HL-60 (cell line): ENCODE measurements at regions not wholly inside any gene's neighbourhood (a gene's known extent, or its start where the extent isn't known, plus 50 kb on each side); places are given as distances from the start of the nearest gene placed in this dataset.

ENCODE experiments used
- DNase-seq, 2 experiments: peaks; one replicate each; pipeline ENCODE4 v3.0.0-alpha.2; 2010 to 2020; ENCODE audit warnings: low read depth in 1 of 2, low spot score in 1 of 2
- H3K27ac ChIP-seq: fragments of 250-450 bp; sonication (Bioruptor Pico); replicated peaks from 2 replicates; pipeline ENCODE4 v1.5.1; 2020; ENCODE audit warnings: mild to moderate bottlenecking, moderate library complexity
- H3K27me3 ChIP-seq: fragments of 250-450 bp; sonication (Bioruptor Pico); 2 replicates; pipeline ENCODE4 v1.5.1; 2021; ENCODE audit warnings: mild to moderate bottlenecking, moderate library complexity; ENCODE audit not compliant: insufficient read depth, poor library complexity, severe bottlenecking
- H3K4me3 ChIP-seq: replicated peaks from 2 replicates; pipeline ENCODE4 v1.5.1; 2011; ENCODE audit warnings: mild to moderate bottlenecking, control low read depth, low read length; ENCODE audit not compliant: insufficient read depth
- GABPA ChIP-seq: IDR thresholded peaks from 2 replicates; pipeline ENCODE4 v1.6.1; 2012; ENCODE audit warnings: low read depth
- POLR2AphosphoS5 ChIP-seq: IDR thresholded peaks from 2 replicates; pipeline ENCODE4 v1.6.1; 2012; ENCODE audit warnings: low read depth
- REST ChIP-seq: IDR thresholded peaks from 2 replicates; pipeline ENCODE4 v1.6.1; 2012; ENCODE audit warnings: low read depth; ENCODE audit not compliant: insufficient replicate concordance
- SPI1 ChIP-seq: IDR thresholded peaks from 2 replicates; pipeline ENCODE4 v1.6.1; 2012; ENCODE audit warnings: low read depth, mild to moderate bottlenecking, borderline replicate concordance
- TF ChIP-seq, protein P1 (sequence below): IDR thresholded peaks from one replicate; pipeline ENCODE4 v1.5.1; 2011; ENCODE audit warnings: low read length, control low read depth, inconsistent platforms; ENCODE audit not compliant: insufficient read depth

- Histone ChIP-seq H3K27me3 (no peaks in the 10 kb centered on the region), H3K4me3 (no peak overlapping the region), H3K27ac (no peak overlapping the region)
- DNase-seq, result no peak
- no peak for TF ChIP-seq POLR2AphosphoS5
- no peak for TF ChIP-seq SPI1
- no peak for TF ChIP-seq GABPA
- TF ChIP-seq REST, result no peak
Measured at GRCh38 chr12:118553856-118554504, 177.6 kb downstream of the SUDS3 start.

- Histone ChIP-seq H3K27me3 (peaks cover 2% of the 10 kb centered on the region), H3K27ac (no peak overlapping the region), H3K4me3 (no peak overlapping the region)
- no peak for DNase-seq
- no peak for TF ChIP-seq POLR2AphosphoS5
- TF ChIP-seq, protein P1, sequence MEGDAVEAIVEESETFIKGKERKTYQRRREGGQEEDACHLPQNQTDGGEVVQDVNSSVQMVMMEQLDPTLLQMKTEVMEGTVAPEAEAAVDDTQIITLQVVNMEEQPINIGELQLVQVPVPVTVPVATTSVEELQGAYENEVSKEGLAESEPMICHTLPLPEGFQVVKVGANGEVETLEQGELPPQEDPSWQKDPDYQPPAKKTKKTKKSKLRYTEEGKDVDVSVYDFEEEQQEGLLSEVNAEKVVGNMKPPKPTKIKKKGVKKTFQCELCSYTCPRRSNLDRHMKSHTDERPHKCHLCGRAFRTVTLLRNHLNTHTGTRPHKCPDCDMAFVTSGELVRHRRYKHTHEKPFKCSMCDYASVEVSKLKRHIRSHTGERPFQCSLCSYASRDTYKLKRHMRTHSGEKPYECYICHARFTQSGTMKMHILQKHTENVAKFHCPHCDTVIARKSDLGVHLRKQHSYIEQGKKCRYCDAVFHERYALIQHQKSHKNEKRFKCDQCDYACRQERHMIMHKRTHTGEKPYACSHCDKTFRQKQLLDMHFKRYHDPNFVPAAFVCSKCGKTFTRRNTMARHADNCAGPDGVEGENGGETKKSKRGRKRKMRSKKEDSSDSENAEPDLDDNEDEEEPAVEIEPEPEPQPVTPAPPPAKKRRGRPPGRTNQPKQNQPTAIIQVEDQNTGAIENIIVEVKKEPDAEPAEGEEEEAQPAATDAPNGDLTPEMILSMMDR, result no peak
- no peak for TF ChIP-seq GABPA
- TF ChIP-seq REST, result no peak
Measured at GRCh38 chr12:118558941-118559340, 182.6 kb downstream of the SUDS3 start.

DNA sequence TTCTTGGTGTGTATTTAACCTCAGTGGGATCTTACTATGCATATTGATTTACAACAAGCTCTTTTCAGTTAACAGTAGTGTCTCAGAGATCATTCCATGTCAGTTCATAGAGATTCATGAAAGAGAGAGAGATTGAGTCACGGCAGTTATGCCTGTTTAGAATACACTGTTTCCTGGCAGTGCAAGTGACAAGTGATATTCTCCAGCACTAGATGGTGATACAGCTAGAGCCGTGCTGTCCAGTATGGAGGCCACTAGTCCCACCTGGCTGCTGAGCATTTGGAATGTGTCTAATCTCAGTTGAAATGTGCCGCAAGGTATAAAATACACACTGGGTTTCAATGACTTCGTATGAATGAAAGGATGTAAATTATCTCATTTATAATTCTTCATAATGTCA lies 184.4 kb downstream of the SUDS3 start:
- no peak for TF ChIP-seq REST
- TF ChIP-seq SPI1, result no peak
- TF ChIP-seq, protein P1, result no peak
- TF ChIP-seq POLR2AphosphoS5, result no peak
- TF ChIP-seq GABPA, result no peak
- Histone ChIP-seq H3K4me3 (no peak overlapping the region), H3K27me3 (peaks cover 2% of the 10 kb centered on the region), H3K27ac (no peak overlapping the region)
- no peak for DNase-seq
